ENCODE measurements at regions not wholly inside any gene's neighbourhood (a gene's known extent, or its start where the extent isn't known, plus 50 kb on each side); places are given as distances from the start of the nearest gene placed in this dataset.
"Not testable (repeated sequence)": the region's sequence is repeated elsewhere in the genome, so short reads cannot be mapped to it uniquely, and the experiment has no call there.

- DNase-seq: no peak
Observed at GRCh38 chr4:188680004-188680666, 540.9 kb downstream of the TRIML1 start.

DNA sequence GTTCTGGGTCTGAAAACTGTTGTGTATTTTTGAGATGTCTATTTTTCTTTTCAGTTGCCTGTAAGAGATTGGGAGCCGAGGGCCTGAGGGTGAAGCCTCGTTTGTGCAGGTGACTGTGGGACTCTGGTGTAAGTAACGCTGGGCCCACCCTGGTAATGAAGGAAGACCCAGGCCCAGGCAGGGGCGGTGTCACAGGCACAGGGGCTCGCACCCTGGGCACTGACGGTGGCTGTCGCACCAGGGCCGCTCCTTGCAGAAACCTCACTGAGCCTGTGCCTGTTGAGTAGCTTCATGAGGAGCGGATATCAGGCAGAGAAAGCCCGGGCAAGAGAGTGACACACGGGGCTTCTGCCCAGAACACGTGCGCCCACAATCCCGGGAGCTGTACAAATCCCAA, 541.4 kb downstream of the TRIML1 start:
- no peak for DNase-seq

DNA sequence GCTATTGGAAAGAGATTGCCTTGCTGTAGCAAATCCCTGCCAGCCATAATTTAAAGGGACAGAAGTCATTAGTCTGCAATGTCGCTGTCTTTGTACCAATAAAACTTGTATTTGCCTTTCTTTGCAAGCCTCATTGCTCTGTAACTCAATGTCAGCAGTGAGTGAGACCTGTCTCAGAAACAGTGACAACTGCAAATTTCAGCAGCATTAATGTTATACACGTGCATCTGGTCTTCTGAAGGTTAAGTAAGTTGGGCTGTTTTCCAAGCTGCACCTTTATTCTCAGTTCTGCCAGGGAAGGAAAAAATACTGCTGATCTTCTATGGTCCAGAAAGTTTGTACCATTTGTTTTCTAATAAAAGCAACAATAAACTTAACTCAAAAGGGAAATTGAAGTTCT, 543.1 kb downstream of the TRIML1 start:
- DNase-seq: no peak

DNA sequence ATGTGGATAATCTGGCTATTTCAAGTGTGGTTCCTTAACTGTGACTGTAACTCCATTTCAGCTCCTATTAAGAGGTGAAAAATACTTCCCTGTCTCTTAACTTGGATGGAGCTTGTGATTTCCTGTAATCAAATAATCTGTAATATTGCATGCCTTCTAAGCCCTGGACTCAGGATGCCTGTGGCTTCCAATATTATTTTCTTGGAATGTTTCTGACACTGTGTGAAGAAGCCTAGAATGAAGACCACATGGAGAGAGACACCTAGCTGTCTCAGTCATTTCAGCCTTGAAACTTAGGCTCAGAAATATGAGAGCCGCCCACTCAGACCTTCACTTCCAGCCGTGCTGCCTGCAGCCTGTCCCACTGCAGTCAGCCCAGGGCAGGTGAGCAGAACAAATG, 544.3 kb downstream of the TRIML1 start:
- no peak for DNase-seq

- no peak for DNase-seq
Observed at GRCh38 chr4:188688956-188689355, 549.7 kb downstream of the TRIML1 start.

DNA sequence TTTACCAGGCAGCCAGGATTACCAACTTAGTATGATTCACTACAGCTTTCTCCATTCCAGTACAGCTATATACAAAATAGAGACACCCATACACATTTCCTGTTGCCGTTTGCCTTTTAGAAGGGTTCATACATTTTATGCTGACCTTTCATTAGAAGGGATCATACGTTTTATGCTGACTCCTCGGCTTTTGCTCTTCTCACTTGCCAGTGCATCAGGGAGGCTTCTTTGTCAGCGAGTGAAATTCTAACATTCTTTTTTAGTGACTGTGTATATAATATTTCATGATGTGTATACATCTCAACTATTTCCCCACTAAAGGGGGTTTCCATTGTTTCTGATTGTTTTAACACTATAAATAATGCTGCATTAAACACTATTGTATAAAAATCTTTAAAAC, 552.6 kb downstream of the TRIML1 start:
- DNase-seq: no peak

- no peak for DNase-seq
Observed at GRCh38 chr4:188695261-188695660, 556.0 kb downstream of the TRIML1 start.

- no peak for DNase-seq
Observed at GRCh38 chr4:188697243-188697642, 558.0 kb downstream of the TRIML1 start.

- DNase-seq: no peak
Observed at GRCh38 chr4:188701952-188702351, 562.7 kb downstream of the TRIML1 start.

DNA sequence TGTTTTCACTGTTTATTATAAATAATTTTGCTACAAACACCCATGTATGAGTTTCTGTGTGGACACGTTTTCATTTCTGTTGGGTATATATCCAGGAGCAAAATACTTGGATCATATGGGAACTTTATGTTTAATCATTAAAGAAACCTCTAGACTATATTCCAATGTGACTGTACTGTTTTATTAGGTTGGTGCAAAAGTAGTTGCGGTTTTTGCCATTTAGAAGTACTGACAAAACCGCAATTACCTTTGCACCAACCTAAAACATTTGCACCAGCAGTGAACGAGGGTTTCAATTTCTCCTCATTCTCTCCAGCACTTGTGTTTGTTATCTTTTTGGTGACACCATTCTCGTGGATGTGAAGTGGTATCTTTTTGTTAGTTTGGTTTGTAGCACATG, 565.0 kb downstream of the TRIML1 start:
- DNase-seq: no peak

GRCh38 chr4:188707036-188707435, 567.8 kb downstream of the TRIML1 start:
- no peak for DNase-seq

GRCh38 chr4:188714501-188714900, 575.3 kb downstream of the TRIML1 start:
- DNase-seq: no peak

GRCh38 chr4:188714907-188715306, 575.7 kb downstream of the TRIML1 start:
- DNase-seq: no peak

DNA sequence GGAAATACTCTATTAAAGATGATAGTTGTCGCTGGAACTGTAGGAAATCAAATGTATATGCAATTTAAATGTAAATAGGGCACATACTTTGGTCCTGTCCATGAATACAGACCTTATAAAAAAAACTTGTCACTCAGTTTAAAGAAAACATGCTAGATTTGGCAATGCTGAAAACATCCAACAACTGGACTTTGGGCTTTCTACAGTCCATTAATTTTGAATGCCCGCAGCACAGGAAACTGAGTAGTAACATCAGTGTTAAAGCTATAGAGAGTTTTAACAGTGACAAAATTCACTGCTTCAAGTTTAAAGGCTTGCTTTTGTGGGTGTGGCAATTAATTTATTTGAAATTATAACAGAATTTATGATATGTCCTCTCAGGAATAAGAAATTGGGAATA, 578.4 kb downstream of the TRIML1 start:
- no peak for DNase-seq

- no peak for DNase-seq
Observed at GRCh38 chr4:188719794-188720193, 580.6 kb downstream of the TRIML1 start.

DNA sequence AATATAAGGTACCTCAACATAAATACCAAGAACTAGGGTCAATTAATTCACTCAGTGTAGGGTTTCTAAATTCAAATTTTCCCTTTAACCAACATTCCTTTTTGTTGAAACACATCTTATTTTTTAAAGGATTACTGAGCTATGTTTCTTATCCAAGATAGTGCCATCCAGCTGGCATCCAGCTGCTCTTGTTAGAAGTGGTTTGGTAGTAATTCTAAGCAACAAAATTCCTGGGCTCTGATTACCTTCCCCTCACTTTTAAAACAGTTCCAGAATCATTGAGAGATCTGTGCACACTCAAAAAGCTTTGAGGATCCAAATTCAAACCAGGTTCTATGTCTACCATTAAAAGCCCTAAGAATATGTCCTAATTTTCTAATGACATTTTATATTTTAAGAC, 583.7 kb downstream of the TRIML1 start:
- DNase-seq: no peak

GRCh38 chr4:188727746-188728145, 588.5 kb downstream of the TRIML1 start:
- no peak for DNase-seq

GRCh38 chr4:188728359-188728758, 589.1 kb downstream of the TRIML1 start:
- no peak for DNase-seq

- DNase-seq: no peak
Observed at GRCh38 chr4:188732131-188732530, 592.9 kb downstream of the TRIML1 start.

DNA sequence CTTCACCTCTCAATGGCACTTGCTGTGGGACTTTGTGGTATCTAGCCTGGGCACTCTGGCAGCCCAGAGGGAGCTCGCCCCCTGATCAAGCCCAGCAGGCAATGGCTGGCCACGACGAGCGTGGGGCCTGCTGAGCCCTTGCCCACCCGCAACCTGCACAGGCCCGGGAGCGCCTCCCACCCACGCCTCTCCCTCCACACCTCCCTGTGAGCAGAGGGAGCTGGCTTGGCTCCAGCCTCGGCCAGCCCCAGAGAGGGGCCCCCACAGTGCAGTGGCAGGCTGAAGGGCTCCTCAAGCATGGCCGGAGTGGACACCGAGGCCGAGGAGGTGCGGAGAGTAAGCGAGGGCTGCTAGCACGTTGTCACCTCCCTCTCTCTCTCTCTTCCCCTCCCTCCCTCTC, 595.8 kb downstream of the TRIML1 start:
- DNase-seq: no peak

GRCh38 chr4:188737251-188738002, 598.2 kb downstream of the TRIML1 start:
- no peak for DNase-seq

DNA sequence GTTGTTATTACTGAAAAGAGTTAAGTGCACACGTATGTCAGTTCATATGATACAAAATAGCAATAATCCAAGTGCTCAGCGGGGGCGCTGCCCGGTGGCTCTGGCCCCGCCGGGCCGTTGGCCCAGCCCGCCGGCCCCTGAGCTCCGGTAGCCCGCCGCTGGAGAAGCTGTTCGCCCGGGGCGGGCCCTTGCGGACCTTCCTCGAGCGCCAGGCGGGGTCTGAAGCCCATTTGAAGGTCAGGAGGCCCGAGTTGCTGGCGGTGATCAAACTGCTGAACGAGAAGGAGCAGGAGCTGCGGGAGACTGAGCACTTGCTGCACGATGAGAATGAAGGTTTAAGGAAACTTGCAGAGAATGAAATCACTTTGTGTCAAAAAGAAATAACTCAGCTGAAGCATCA, 599.0 kb downstream of the TRIML1 start:
- DNase-seq: peak; percentile 5

DNA sequence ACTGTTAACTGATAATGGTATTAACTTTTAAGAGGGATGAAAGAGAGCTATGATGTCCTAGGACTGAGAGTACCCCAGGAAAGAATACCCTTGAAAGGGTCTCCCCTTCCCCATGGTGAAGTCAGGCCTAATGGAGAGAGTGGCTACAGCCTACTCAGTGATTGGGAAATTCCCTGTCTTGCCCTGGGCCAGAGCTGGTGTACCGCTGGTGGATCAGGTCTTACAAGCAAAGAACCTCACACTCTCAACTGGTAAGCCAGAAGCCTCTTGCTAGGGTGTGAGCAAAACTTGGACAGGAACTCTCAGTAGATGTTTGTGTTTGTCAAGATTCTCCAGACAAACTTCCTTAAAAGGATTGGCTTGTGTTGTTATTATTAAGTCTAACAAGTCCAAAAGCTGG, 600.9 kb downstream of the TRIML1 start:
- not testable (repeated sequence) for DNase-seq

GRCh38 chr4:188740791-188741190, 601.5 kb downstream of the TRIML1 start:
- DNase-seq: not testable (repeated sequence)
